Fibroblast of lung (primary cell): ENCODE measurements at regions not wholly inside any gene's neighbourhood (a gene's known extent, or its start where the extent isn't known, plus 50 kb on each side); places are given as distances from the start of the nearest gene placed in this dataset.

ENCODE experiments used
- DNase-seq, 2 donors: peaks; one replicate each; pipeline versions ENCODE4 v3.0.0 to v3.0.0-alpha.2; 2010; ENCODE audit warnings: low read depth in 2 of 2
- H2AFZ ChIP-seq: 2 replicates; pipeline ENCODE4 v1.5.1; 2012; ENCODE audit warnings: low read length, control low read depth, inconsistent platforms
- H3K27ac ChIP-seq: 2 replicates; pipeline ENCODE4 v1.5.1; 2011; ENCODE audit warnings: low read length, control low read depth; ENCODE audit not compliant: insufficient read depth
- H3K27me3 ChIP-seq: 2 replicates; pipeline ENCODE4 v1.5.1; 2011; ENCODE audit warnings: mild to moderate bottlenecking, low read length; ENCODE audit not compliant: control insufficient read depth, insufficient read depth
- H3K36me3 ChIP-seq: 2 replicates; pipeline ENCODE4 v1.5.1; 2011; ENCODE audit warnings: low read length; ENCODE audit not compliant: control insufficient read depth, insufficient read depth
- H3K4me1 ChIP-seq: 2 replicates; pipeline ENCODE4 v1.5.1; 2011; ENCODE audit warnings: low read length; ENCODE audit not compliant: control insufficient read depth, insufficient read depth; ENCODE audit errors: extremely low read depth
- H3K4me2 ChIP-seq: 2 replicates; pipeline ENCODE4 v1.5.1; 2011; ENCODE audit warnings: low read length, control low read depth; ENCODE audit not compliant: insufficient read depth; ENCODE audit errors: extremely low read depth
- H3K4me3 ChIP-seq, 4 experiments: fragments of 200-600 bp in 1 of 4; sonication (generic) in 1 of 4; replicated peaks in 1 of 4; 2 replicates each; pipeline ENCODE4 v1.5.1; 2011 to 2016; ENCODE audit warnings: low read length in 4 of 4, low read depth in 3 of 4, mild to moderate bottlenecking in 3 of 4, control low read depth in 2 of 4, inconsistent platforms in 1 of 4, mixed read lengths in 1 of 4; ENCODE audit not compliant: insufficient read depth in 1 of 4; ENCODE audit errors: control extremely low read depth in 1 of 4
- H3K79me2 ChIP-seq: 2 replicates; pipeline ENCODE4 v1.5.1; 2012; ENCODE audit warnings: mild to moderate bottlenecking, low read length, inconsistent platforms; ENCODE audit not compliant: control insufficient read depth, insufficient read depth
- H3K9ac ChIP-seq: 2 replicates; pipeline ENCODE4 v1.5.1; 2011; ENCODE audit warnings: mild to moderate bottlenecking, low read length, control low read depth; ENCODE audit not compliant: insufficient read depth
- H3K9me3 ChIP-seq: 2 replicates; pipeline ENCODE4 v1.5.1; 2012; ENCODE audit warnings: low read depth, low read length; ENCODE audit not compliant: control insufficient read depth, insufficient read depth
- H4K20me1 ChIP-seq: 2 replicates; pipeline ENCODE4 v1.5.1; 2011; ENCODE audit warnings: low read length; ENCODE audit not compliant: control insufficient read depth, insufficient read depth; ENCODE audit errors: extremely low read depth
- EZH2 ChIP-seq: IDR thresholded peaks from 2 replicates; pipeline ENCODE4 v1.5.1; 2012; ENCODE audit warnings: low read length, control low read depth, mild to moderate bottlenecking; ENCODE audit errors: missing control alignments
- TF ChIP-seq, protein P1 (sequence below), 2 donors: IDR thresholded peaks in 1 of 2; conservative IDR thresholded peaks in 1 of 2; 1 replicate in 1 of 2; 2 replicates in 1 of 2; pipeline ENCODE4 v1.5.1; 2011 to 2012; ENCODE audit warnings: low read length in 2 of 2, control low read depth in 1 of 2, inconsistent platforms in 1 of 2, low read depth in 1 of 2, mild to moderate bottlenecking in 1 of 2

DNA sequence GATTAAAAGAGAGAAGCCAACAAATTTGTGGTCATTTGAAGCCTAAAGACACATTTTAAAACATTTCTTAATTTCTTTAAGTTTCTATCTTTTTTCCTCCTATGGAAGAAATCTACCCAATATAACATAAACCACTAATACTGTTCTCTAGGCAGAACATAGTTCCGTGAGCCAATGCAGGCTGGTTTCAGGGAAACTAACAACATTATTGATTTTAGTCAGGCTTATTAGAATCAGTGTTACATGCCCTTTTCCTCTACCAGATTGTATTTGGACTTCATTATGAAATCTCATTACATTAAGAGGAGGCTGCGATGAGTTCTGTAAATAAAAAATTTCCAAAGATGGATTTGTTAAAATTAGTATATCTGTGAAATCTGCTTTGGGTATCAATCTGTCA is 249.9 kb downstream of the PTBP2 start:
- no peaks in the 10 kb centered on the region for H3K4me1 ChIP-seq
- H3K9me3 ChIP-seq, result no peaks in the 10 kb centered on the region
- DNase-seq, result no peak
- no peak overlapping the region for H3K9ac ChIP-seq
- no peaks in the 10 kb centered on the region for H3K79me2 ChIP-seq
- no peak overlapping the region for H3K4me2 ChIP-seq
- H3K27me3 ChIP-seq, result no peaks in the 10 kb centered on the region
- no peaks in the 10 kb centered on the region for H3K36me3 ChIP-seq
- H4K20me1 ChIP-seq, result no peaks in the 10 kb centered on the region
- TF ChIP-seq, protein P1, sequence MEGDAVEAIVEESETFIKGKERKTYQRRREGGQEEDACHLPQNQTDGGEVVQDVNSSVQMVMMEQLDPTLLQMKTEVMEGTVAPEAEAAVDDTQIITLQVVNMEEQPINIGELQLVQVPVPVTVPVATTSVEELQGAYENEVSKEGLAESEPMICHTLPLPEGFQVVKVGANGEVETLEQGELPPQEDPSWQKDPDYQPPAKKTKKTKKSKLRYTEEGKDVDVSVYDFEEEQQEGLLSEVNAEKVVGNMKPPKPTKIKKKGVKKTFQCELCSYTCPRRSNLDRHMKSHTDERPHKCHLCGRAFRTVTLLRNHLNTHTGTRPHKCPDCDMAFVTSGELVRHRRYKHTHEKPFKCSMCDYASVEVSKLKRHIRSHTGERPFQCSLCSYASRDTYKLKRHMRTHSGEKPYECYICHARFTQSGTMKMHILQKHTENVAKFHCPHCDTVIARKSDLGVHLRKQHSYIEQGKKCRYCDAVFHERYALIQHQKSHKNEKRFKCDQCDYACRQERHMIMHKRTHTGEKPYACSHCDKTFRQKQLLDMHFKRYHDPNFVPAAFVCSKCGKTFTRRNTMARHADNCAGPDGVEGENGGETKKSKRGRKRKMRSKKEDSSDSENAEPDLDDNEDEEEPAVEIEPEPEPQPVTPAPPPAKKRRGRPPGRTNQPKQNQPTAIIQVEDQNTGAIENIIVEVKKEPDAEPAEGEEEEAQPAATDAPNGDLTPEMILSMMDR (conservative IDR thresholded peaks at IDR 0.05 in 1 of 2, IDR thresholded peaks at IDR 0.05 in 1 of 2; ENCODE audit: low read depth in 1 of 2, low read length in 2 of 2), result no peak
- no peak for TF ChIP-seq EZH2
- H3K27ac ChIP-seq, result no peak overlapping the region
- no peak overlapping the region for H2AFZ ChIP-seq
- H3K4me3 ChIP-seq, result no peak overlapping the region

DNA sequence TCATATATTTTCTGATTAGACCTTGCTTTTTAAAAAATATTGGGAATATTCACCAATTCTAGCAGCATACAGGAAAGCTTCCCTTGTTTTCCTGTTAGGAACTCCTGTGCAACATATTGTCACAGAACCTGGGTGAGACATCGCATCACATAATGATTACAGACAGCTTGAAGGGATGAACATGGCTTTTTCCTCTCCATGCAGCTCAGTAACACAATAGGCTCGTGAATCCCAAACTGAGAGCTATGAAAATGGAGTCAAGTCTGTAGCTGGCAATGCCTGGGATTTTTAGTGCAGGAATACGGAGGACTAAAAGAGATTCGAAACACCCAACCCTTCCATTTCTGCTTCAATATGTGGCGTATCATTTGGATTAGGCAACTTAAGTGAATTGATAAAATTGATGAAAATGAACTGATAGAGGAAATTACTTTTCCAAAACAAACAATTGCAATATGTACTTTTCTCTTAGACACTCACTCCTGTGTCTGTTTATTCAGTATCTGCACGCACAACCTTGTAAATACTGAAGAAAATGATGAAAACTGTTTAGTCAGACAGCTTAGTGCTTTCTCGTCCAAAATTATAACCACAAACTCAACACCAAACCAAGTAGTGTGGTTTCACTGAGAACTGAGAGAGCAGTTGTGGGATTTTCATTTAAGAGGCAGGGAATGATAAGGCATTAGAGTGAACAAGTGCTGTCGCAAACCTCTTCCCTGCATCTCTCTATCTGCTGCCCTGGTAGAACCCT is 250.4 kb downstream of the PTBP2 start:
- Histone ChIP-seq H4K20me1 (no peaks in the 10 kb centered on the region), H3K4me1 (no peaks in the 10 kb centered on the region), H3K9ac (no peak overlapping the region), H3K79me2 (no peaks in the 10 kb centered on the region), H2AFZ (no peak overlapping the region), H3K36me3 (no peaks in the 10 kb centered on the region), H3K4me3 (no peak overlapping the region), H3K4me2 (no peak overlapping the region), H3K27ac (no peak overlapping the region), H3K27me3 (no peaks in the 10 kb centered on the region), H3K9me3 (no peaks in the 10 kb centered on the region)
- no peak for TF ChIP-seq EZH2
- TF ChIP-seq, protein P1 (conservative IDR thresholded peaks at IDR 0.05 in 1 of 2, IDR thresholded peaks at IDR 0.05 in 1 of 2; ENCODE audit: low read depth in 1 of 2, low read length in 2 of 2), result no peak
- DNase-seq, result peak; percentile 52 to 74

GRCh38 chr1:96973605-96974004 is 252.0 kb downstream of the PTBP2 start:
- H3K79me2 ChIP-seq, result no peaks in the 10 kb centered on the region
- H3K9me3 ChIP-seq, result no peaks in the 10 kb centered on the region
- H4K20me1 ChIP-seq, result no peaks in the 10 kb centered on the region
- H3K36me3 ChIP-seq, result no peaks in the 10 kb centered on the region
- H3K4me3 ChIP-seq, result no peak overlapping the region
- no peak overlapping the region for H3K4me2 ChIP-seq
- no peak for TF ChIP-seq EZH2
- TF ChIP-seq, protein P1 (conservative IDR thresholded peaks at IDR 0.05 in 1 of 2, IDR thresholded peaks at IDR 0.05 in 1 of 2; ENCODE audit: low read depth in 1 of 2, low read length in 2 of 2), result no peak
- H3K4me1 ChIP-seq, result no peaks in the 10 kb centered on the region
- H3K27ac ChIP-seq, result no peak overlapping the region
- no peaks in the 10 kb centered on the region for H3K27me3 ChIP-seq
- no peak overlapping the region for H3K9ac ChIP-seq
- no peak overlapping the region for H2AFZ ChIP-seq
- peak in 1 of 2 donors; percentile 43 for DNase-seq
